K562 (cell line): ENCODE measurements at regions not wholly inside any gene's neighbourhood (a gene's known extent, or its start where the extent isn't known, plus 50 kb on each side); places are given as distances from the start of the nearest gene placed in this dataset.

Source experiments
- ATAC-seq: fragments of 200-7000 bp; cut with Tn5 transposase; 3 replicates; pipeline ENCODE4 v1.9.1; 2020; ENCODE audit warnings: moderate library complexity
- BruUV-seq: library from RNA; stranded (reverse); fragments of 400-500 nt; replicated peaks from 2 replicates; lab custom pipeline; 2021; lab: Mats Ljungman, UMichigan
- CTCF ChIA-PET: fragments of 300-600 bp; formaldehyde crosslinking; extraction: SDS; loops from one replicate; lab custom pipeline; 2021; ENCODE audit warnings: low intra/inter-chr PET ratio; lab: Yijun Ruan, JAX
- POLR2A ChIA-PET: fragments of 300-600, 350-650 bp; sonication (Branson Sonifier 250); formaldehyde crosslinking; extraction: SDS; loops from one replicate; lab custom pipeline; 2021; ENCODE audit warnings: antibody characterized with exemption, inconsistent platforms; lab: Yijun Ruan, JAX
- DNase-seq, 4 experiments: peaks; one replicate each; pipeline versions ENCODE4 v3.0.0 to v3.0.0-alpha.2; 2011 to 2018; ENCODE audit warnings: low spot score in 3 of 4, mixed read lengths in 3 of 4; ENCODE audit errors: extremely low read depth in 1 of 4
- FAIRE-seq: peaks from 2 replicates; lab custom pipeline; 2011; peaks lifted over from hg19 to GRCh38; lab: Jason Lieb, UNC
- H2AFZ ChIP-seq: 2 replicates; pipeline ENCODE4 v1.6.0; 2011; ENCODE audit warnings: low read depth, low read length, control low read depth, inconsistent platforms
- H3K27ac ChIP-seq: fragments of 200-600 bp; 3 replicates; pipeline ENCODE4 v1.8.0; 2011; ENCODE audit warnings: low read depth, mild to moderate bottlenecking, control low read depth, inconsistent platforms, low read length, moderate library complexity, mixed read lengths; ENCODE audit errors: extremely low read depth
- H3K27me3 ChIP-seq, 2 experiments: fragments of 300-600 bp in 1 of 2; 2 replicates in 1 of 2; 3 replicates in 1 of 2; pipeline versions ENCODE4 v1.6.0 to v1.8.0; 2011; ENCODE audit warnings: inconsistent platforms in 2 of 2, low read length in 2 of 2, mild to moderate bottlenecking in 1 of 2, mixed read lengths in 1 of 2, moderate library complexity in 1 of 2; ENCODE audit not compliant: control insufficient read depth in 2 of 2, insufficient read depth in 2 of 2
- H3K36me3 ChIP-seq: fragments of 300-600 bp; 3 replicates; pipeline ENCODE4 v1.8.0; 2011; ENCODE audit warnings: mild to moderate bottlenecking, low read length, inconsistent platforms; ENCODE audit not compliant: control insufficient read depth, insufficient read depth
- H3K4me1 ChIP-seq, 2 experiments: fragments of 200-600 bp in 1 of 2; replicated peaks in 1 of 2; 2 replicates in 1 of 2; 3 replicates in 1 of 2; pipeline versions ENCODE4 v1.5.1 to v1.8.0; 2011; ENCODE audit warnings: inconsistent platforms in 2 of 2, low read length in 2 of 2, mild to moderate bottlenecking in 1 of 2, mixed read lengths in 1 of 2, moderate library complexity in 1 of 2; ENCODE audit not compliant: control insufficient read depth in 2 of 2, insufficient read depth in 2 of 2
- H3K4me2 ChIP-seq: 2 replicates; pipeline ENCODE4 v1.6.1; 2011; ENCODE audit warnings: low read length, control low read depth, inconsistent platforms, mixed read lengths; ENCODE audit not compliant: insufficient read depth
- H3K4me3 ChIP-seq: fragments of 200-600 bp; sonication (generic), shearing (Covaris generic); 2 replicates; pipeline ENCODE4 v1.5.1; 2016; ENCODE audit warnings: control low read depth, inconsistent platforms
- H3K79me2 ChIP-seq: fragments of 200-600 bp; 3 replicates; pipeline ENCODE4 v1.8.0; 2011; ENCODE audit warnings: low read length, inconsistent platforms; ENCODE audit not compliant: control insufficient read depth, insufficient read depth
- H3K9ac ChIP-seq, 2 experiments: 2 replicates each; pipeline versions ENCODE4 v1.6.0 to v1.6.1; 2011; ENCODE audit warnings: low read depth in 2 of 2, low read length in 2 of 2, control low read depth in 1 of 2, inconsistent platforms in 1 of 2, mild to moderate bottlenecking in 1 of 2, mixed read lengths in 1 of 2; ENCODE audit not compliant: insufficient read depth in 1 of 2
- H3K9me1 ChIP-seq: one replicate; pipeline ENCODE4 v1.6.0; 2011; ENCODE audit warnings: inconsistent platforms, mild to moderate bottlenecking, low read length, moderate library complexity; ENCODE audit not compliant: control insufficient read depth, insufficient read depth
- H3K9me3 ChIP-seq: replicated peaks from 2 replicates; pipeline ENCODE4 v1.5.1; 2011; ENCODE audit warnings: low read depth, low read length, inconsistent platforms; ENCODE audit not compliant: control insufficient read depth, insufficient read depth
- H4K20me1 ChIP-seq: replicated peaks from 2 replicates; pipeline ENCODE4 v1.6.1; 2011; ENCODE audit warnings: low read length, inconsistent platforms, mixed read lengths; ENCODE audit not compliant: control insufficient read depth, insufficient read depth
- ATF1 ChIP-seq, 2 experiments: fragments of 450-650 bp in 1 of 2; IDR thresholded peaks; 2 replicates each; pipeline ENCODE4 v1.6.1; 2016; ENCODE audit warnings: missing compliant biosample characterization in 1 of 2, missing genetic modification characterization in 1 of 2
- FOS ChIP-seq: IDR thresholded peaks from 3 replicates; pipeline ENCODE4 v1.6.1; 2011; ENCODE audit not compliant: insufficient read length; ENCODE audit errors: extremely low read depth
- KLF6 ChIP-seq: fragments of 250-450 bp; sonication (Bioruptor Pico); IDR thresholded peaks from 2 replicates; pipeline ENCODE4 v1.4.0; 2020; ENCODE audit warnings: mild to moderate bottlenecking, moderate library complexity, borderline replicate concordance
- POLR2AphosphoS2 ChIP-seq: IDR thresholded peaks from 2 replicates; pipeline ENCODE4 v1.6.1; 2012; ENCODE audit warnings: low read length, improper control_type of control experiment
- POLR3G ChIP-seq: IDR thresholded peaks from 2 replicates; pipeline ENCODE4 v1.6.1; 2011; ENCODE audit not compliant: insufficient read length, insufficient replicate concordance; ENCODE audit errors: extremely low read depth
- PTBP1 ChIP-seq: fragments of 200-400 bp; formaldehyde crosslinking; IDR thresholded peaks from 2 replicates; pipeline ENCODE4 v1.6.1; 2017; ENCODE audit warnings: low read depth, low read length
- SAFB ChIP-seq: fragments of 200-400 bp; formaldehyde crosslinking; IDR thresholded peaks from 2 replicates; pipeline ENCODE4 v1.6.1; 2017; ENCODE audit warnings: low read depth, low read length, borderline replicate concordance
- ZBTB8A ChIP-seq: fragments of 450-650 bp; IDR thresholded peaks from 2 replicates; pipeline ENCODE4 v1.6.1; 2018; ENCODE audit warnings: mild to moderate bottlenecking, moderate library complexity; ENCODE audit not compliant: partially characterized antibody
- WGBS: fragments of 100-300 bp; shearing (Covaris generic); methylation state at CpG from one replicate; pipeline ENCODE4 v1.1.6; 2016; ENCODE audit warnings: low coverage, mixed read lengths; ENCODE audit not compliant: insufficient coverage; ENCODE audit errors: missing lambda C conversion rate; 5-methylcytosine and 5-hydroxymethylcytosine counted together
- in situ Hi-C: fragments of 300-500 bp; cut with MboI; formaldehyde crosslinking; loops from 4 replicates; pipeline ENCODE4 v1.15.0; 2018; ENCODE audit warnings: inconsistent platforms, mixed read lengths
- intact Hi-C: fragments of 100-400 bp; cut with micrococcal nuclease; formaldehyde crosslinking; loops from 2 replicates; pipeline ENCODE4 v1.14.2; 2022
- TF ChIP-seq, protein P1 (sequence below): fragments of 450-650 bp; formaldehyde crosslinking; IDR thresholded peaks from 2 replicates; pipeline ENCODE4 v1.4.0; 2022; ENCODE audit warnings: missing genetic modification characterization
- TF ChIP-seq, protein P2 (sequence below): fragments of 200-400 bp; formaldehyde crosslinking; IDR thresholded peaks from 2 replicates; pipeline ENCODE4 v1.6.1; 2017; ENCODE audit warnings: mild to moderate bottlenecking, low read depth, low read length, moderate library complexity

DNA sequence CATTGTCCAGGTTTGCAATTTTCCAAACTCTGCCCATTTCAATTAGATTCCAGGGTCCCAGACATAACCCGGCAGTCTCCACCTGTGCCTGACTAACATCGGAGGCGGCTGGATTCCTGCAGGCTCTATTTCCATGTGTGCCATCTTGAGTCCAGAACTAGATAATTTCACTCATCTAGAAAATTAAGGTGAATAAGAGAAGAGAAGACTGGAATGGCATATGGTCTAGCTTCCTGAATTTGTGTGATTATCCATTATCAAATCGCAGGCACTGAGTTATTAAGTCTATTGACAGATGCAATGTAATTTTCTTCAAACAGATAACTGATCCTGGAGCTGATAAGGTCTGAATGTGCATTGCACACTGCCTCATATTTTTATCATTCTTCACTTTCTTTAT is 305.2 kb downstream of the ETAA1 start (continued):
- TF ChIP-seq, protein P1, sequence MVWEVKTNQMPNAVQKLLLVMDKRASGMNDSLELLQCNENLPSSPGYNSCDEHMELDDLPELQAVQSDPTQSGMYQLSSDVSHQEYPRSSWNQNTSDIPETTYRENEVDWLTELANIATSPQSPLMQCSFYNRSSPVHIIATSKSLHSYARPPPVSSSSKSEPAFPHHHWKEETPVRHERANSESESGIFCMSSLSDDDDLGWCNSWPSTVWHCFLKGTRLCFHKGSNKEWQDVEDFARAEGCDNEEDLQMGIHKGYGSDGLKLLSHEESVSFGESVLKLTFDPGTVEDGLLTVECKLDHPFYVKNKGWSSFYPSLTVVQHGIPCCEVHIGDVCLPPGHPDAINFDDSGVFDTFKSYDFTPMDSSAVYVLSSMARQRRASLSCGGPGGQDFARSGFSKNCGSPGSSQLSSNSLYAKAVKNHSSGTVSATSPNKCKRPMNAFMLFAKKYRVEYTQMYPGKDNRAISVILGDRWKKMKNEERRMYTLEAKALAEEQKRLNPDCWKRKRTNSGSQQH (CRISPR knock-in tag), result no peak

DNA sequence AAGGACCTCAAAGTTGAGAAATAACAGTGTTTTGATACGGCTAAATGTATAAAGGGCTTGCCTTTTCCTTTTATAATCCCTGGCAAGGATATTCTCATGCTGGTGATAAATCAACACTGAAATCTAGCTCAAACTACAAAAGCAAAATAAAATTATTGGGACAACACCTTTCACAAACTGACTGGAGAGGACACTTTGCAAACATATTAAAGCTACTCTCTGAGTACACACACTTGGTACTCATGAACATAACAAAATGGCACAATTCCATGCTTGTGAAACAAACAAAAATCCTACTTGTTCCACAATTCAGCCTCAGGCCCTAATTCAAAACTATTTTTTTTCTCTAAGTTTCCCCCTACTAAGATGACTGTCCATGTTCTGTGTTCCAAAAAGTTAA is 305.8 kb downstream of the ETAA1 start:
- no peak overlapping the region for H3K9ac ChIP-seq
- FAIRE-seq (no peak), DNase-seq (no peak), ATAC-seq (no peak)
- H3K4me3 ChIP-seq, result no peak overlapping the region
- no peak overlapping the region for H2AFZ ChIP-seq
- H3K27ac ChIP-seq, result no peak overlapping the region
- no peaks in the 10 kb centered on the region for H3K79me2 ChIP-seq
- in situ Hi-C loops, result no loop called here
- H3K36me3 ChIP-seq, result no peaks in the 10 kb centered on the region
- H3K4me2 ChIP-seq, result no peak overlapping the region
- no TSS peak for BruUV-seq
- no peaks in the 10 kb centered on the region for H3K27me3 ChIP-seq
- no peaks in the 10 kb centered on the region for H3K9me1 ChIP-seq
- H3K9me3 ChIP-seq, result no peaks in the 10 kb centered on the region
- no peak for TF ChIP-seq FOS
- TF ChIP-seq SAFB, result no peak
- no peak for TF ChIP-seq POLR2AphosphoS2
- TF ChIP-seq KLF6 (CRISPR knock-in tag), result no peak
- TF ChIP-seq, protein P2, sequence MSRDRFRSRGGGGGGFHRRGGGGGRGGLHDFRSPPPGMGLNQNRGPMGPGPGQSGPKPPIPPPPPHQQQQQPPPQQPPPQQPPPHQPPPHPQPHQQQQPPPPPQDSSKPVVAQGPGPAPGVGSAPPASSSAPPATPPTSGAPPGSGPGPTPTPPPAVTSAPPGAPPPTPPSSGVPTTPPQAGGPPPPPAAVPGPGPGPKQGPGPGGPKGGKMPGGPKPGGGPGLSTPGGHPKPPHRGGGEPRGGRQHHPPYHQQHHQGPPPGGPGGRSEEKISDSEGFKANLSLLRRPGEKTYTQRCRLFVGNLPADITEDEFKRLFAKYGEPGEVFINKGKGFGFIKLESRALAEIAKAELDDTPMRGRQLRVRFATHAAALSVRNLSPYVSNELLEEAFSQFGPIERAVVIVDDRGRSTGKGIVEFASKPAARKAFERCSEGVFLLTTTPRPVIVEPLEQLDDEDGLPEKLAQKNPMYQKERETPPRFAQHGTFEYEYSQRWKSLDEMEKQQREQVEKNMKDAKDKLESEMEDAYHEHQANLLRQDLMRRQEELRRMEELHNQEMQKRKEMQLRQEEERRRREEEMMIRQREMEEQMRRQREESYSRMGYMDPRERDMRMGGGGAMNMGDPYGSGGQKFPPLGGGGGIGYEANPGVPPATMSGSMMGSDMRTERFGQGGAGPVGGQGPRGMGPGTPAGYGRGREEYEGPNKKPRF, result no peak
- no peak for TF ChIP-seq ZBTB8A
- no peak for TF ChIP-seq POLR3G
- no peak for TF ChIP-seq ATF1 (CRISPR knock-in tag; IDR thresholded peaks at IDR 0.05)
- no peak for TF ChIP-seq ATF1 (tag; IDR thresholded peaks at IDR 0.05)
- TF ChIP-seq PTBP1, result no peak
- intact Hi-C loops, result no loop called here
- no peaks in the 10 kb centered on the region for H4K20me1 ChIP-seq
- ChIA-PET POLR2A (no interaction called here), CTCF (no interaction called here)
- no peaks in the 10 kb centered on the region for H3K4me1 ChIP-seq
- WGBS, result 0% methylated on average over 1 of the region's 1 CpG
